ENCODE measurements at regions not wholly inside any gene's neighbourhood (a gene's known extent, or its start where the extent isn't known, plus 50 kb on each side); places are given as distances from the start of the nearest gene placed in this dataset.

DNA sequence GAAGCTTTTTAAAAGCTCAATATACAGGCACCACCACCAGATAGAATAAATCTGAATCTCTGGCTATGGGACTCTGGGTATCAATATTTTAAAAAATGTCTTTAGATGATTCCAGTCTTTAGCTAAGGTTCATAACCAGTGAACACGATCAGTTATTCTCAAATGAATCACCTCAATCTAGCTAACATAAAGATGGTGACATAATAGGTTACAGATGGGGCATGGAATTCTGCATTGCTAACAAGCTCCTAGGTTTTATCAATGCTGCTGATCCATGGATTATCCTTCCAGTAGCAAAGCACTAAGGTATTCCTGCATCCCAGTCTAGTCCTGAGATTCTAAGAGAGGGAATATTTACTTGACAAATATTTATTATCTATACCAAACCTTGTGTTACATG is 415.5 kb upstream of the CDH11 start:
- TF ChIP-seq, protein P1, sequence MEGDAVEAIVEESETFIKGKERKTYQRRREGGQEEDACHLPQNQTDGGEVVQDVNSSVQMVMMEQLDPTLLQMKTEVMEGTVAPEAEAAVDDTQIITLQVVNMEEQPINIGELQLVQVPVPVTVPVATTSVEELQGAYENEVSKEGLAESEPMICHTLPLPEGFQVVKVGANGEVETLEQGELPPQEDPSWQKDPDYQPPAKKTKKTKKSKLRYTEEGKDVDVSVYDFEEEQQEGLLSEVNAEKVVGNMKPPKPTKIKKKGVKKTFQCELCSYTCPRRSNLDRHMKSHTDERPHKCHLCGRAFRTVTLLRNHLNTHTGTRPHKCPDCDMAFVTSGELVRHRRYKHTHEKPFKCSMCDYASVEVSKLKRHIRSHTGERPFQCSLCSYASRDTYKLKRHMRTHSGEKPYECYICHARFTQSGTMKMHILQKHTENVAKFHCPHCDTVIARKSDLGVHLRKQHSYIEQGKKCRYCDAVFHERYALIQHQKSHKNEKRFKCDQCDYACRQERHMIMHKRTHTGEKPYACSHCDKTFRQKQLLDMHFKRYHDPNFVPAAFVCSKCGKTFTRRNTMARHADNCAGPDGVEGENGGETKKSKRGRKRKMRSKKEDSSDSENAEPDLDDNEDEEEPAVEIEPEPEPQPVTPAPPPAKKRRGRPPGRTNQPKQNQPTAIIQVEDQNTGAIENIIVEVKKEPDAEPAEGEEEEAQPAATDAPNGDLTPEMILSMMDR (IDR thresholded peaks at IDR 0.05; ENCODE audit: low read depth, low read length, poor library complexity, severe bottlenecking): no peak
- TF ChIP-seq EZH2phosphoT487 (IDR thresholded peaks at IDR 0.05; ENCODE audit: borderline replicate concordance, low read length): no peak

Measured in DOHH2 (cell line).